ENCODE measurements at regions not wholly inside any gene's neighbourhood (a gene's known extent, or its start where the extent isn't known, plus 50 kb on each side); places are given as distances from the start of the nearest gene placed in this dataset.
"Not testable (repeated sequence)": the region's sequence is repeated elsewhere in the genome, so short reads cannot be mapped to it uniquely, and the experiment has no call there.

GRCh38 chr12:91743280-91743679 is 402.4 kb downstream of the BTG1 start:
- TF ChIP-seq CTCF (conservative IDR thresholded peaks at IDR 0.05; ENCODE audit: low read depth, low read length) = no peak
- DNase-seq (ENCODE audit: low read depth) = no peak

GRCh38 chr12:91741932-91742331 is 403.7 kb downstream of the BTG1 start:
- H3K4me3 ChIP-seq (ENCODE audit: low read depth, low read length) = no peak overlapping the region
- no peak for TF ChIP-seq CTCF (conservative IDR thresholded peaks at IDR 0.05; ENCODE audit: low read depth, low read length)
- DNase-seq (ENCODE audit: low read depth) = no peak

More at GRCh38 chr12:91743280-91743679, 402.4 kb downstream of the BTG1 start:
- no peak overlapping the region for H3K4me3 ChIP-seq (ENCODE audit: low read depth, low read length)

GRCh38 chr12:91733846-91734245 is 411.8 kb downstream of the BTG1 start:
- not testable (repeated sequence) for DNase-seq (ENCODE audit: low read depth); H3K4me3 ChIP-seq (ENCODE audit: low read depth, low read length)

GRCh38 chr12:91732086-91732485 is 413.6 kb downstream of the BTG1 start:
- peak; percentile 40 for DNase-seq (ENCODE audit: low read depth)
- TF ChIP-seq CTCF (conservative IDR thresholded peaks at IDR 0.05; ENCODE audit: low read depth, low read length) = no peak
- no peak overlapping the region for H3K4me3 ChIP-seq (ENCODE audit: low read depth, low read length)

- no peak for TF ChIP-seq CTCF (conservative IDR thresholded peaks at IDR 0.05; ENCODE audit: low read depth, low read length)
- DNase-seq (ENCODE audit: low read depth) = no peak
- no peak overlapping the region for H3K4me3 ChIP-seq (ENCODE audit: low read depth, low read length)
Observed at GRCh38 chr12:91729543-91729942, 416.1 kb downstream of the BTG1 start.

GRCh38 chr12:91723191-91723590 is 422.5 kb downstream of the BTG1 start:
- no peak for DNase-seq (ENCODE audit: low read depth)
- no peak overlapping the region for H3K4me3 ChIP-seq (ENCODE audit: low read depth, low read length)
- TF ChIP-seq CTCF (conservative IDR thresholded peaks at IDR 0.05; ENCODE audit: low read depth, low read length) = no peak

GRCh38 chr12:91722072-91722471 is 423.6 kb downstream of the BTG1 start:
- peak; percentile 53 for DNase-seq (ENCODE audit: low read depth)
- no peak for TF ChIP-seq CTCF (conservative IDR thresholded peaks at IDR 0.05; ENCODE audit: low read depth, low read length)
- no peak overlapping the region for H3K4me3 ChIP-seq (ENCODE audit: low read depth, low read length)

- H3K4me3 ChIP-seq (ENCODE audit: low read depth, low read length) = no peak overlapping the region
- no peak for DNase-seq (ENCODE audit: low read depth)
- no peak for TF ChIP-seq CTCF (conservative IDR thresholded peaks at IDR 0.05; ENCODE audit: low read depth, low read length)
Observed at GRCh38 chr12:91721023-91721422, 424.6 kb downstream of the BTG1 start.

Measured in choroid plexus epithelial cell (primary cell).